ENCODE measurements at regions not wholly inside any gene's neighbourhood (a gene's known extent, or its start where the extent isn't known, plus 50 kb on each side); places are given as distances from the start of the nearest gene placed in this dataset.

GRCh38 chr15:69749274-69749673 lies 296.7 kb downstream of the RPLP1 start:
- TF ChIP-seq CTCF (IDR thresholded peaks at IDR 0.05) (no peak), ZFX (IDR thresholded peaks at IDR 0.05; ENCODE audit: borderline replicate concordance) (no peak)

Data from 22Rv1 (cell line).